Right cardiac atrium (tissue), 5 donors: ENCODE measurements at regions not wholly inside any gene's neighbourhood (a gene's known extent, or its start where the extent isn't known, plus 50 kb on each side); places are given as distances from the start of the nearest gene placed in this dataset.
"Not testable (repeated sequence)": the region's sequence is repeated elsewhere in the genome, so short reads cannot be mapped to it uniquely, and the experiment has no call there.

Experiments
- ATAC-seq, 2 donors: fragments of 200-7000 bp; cut with Tn5 transposase; one replicate each; pipeline versions ENCODE4 v1.8.0 to v1.9.1; 2020; ENCODE audit warnings: moderate library complexity in 2 of 2, mild to moderate bottlenecking in 1 of 2
- DNase-seq, 3 donors: peaks; one replicate each; pipeline ENCODE4 v3.0.0-alpha.2; 2020
- H3K27ac ChIP-seq: one replicate; pipeline ENCODE4 v1.5.1; 2013; ENCODE audit warnings: mild to moderate bottlenecking, low read length, control low read depth, moderate library complexity
- H3K27me3 ChIP-seq: one replicate; pipeline ENCODE4 v1.6.1; 2013; ENCODE audit not compliant: control insufficient read depth, insufficient read depth
- H3K4me1 ChIP-seq: one replicate; pipeline ENCODE4 v1.6.1; 2013; ENCODE audit warnings: low read length; ENCODE audit not compliant: control insufficient read depth, insufficient read depth
- H3K4me3 ChIP-seq: one replicate; pipeline ENCODE4 v1.5.1; 2013; ENCODE audit warnings: low read length, control low read depth
- H3K9me3 ChIP-seq: one replicate; pipeline ENCODE4 v1.6.1; 2013; ENCODE audit warnings: low read length; ENCODE audit not compliant: control insufficient read depth
- WGBS: extraction: QIAGEN DNeasy Blood & Tissue Kit; methylation state at CpG from one replicate; pipeline ENCODE4 v1.1.7; 2013; 5-methylcytosine and 5-hydroxymethylcytosine counted together
- intact Hi-C, 4 donors: fragments of 100-400 bp; cut with DNase I; formaldehyde crosslinking; loops; one replicate each; pipeline versions ENCODE4 v1.11.0 to v1.14.0; 2022 to 2023
- donor health status: healthy with polysubstance abuse.
- donor health status: DM: no; HTN: yes; CAD: no.
- donor health status: DM: no; HTN: no; CAD: no.
- donor health status: DM: no; HTN: yes; CAD: no; lungs with severe emphysema.
- donor health status: DM: yes; HTN: yes; CAD: no.

GRCh38 chr21:13896596-13897247 is 287.1 kb downstream of the POTED start:
- H3K27me3 ChIP-seq, intact Hi-C loops, ATAC-seq, DNase-seq, H3K4me1 ChIP-seq, H3K9me3 ChIP-seq, H3K4me3 ChIP-seq, H3K27ac ChIP-seq: not testable (repeated sequence)
- WGBS = 65% methylated on average over 4 of the region's 4 CpGs

- H3K27me3 ChIP-seq, H3K9me3 ChIP-seq, ATAC-seq, H3K27ac ChIP-seq, H3K4me1 ChIP-seq, intact Hi-C loops, H3K4me3 ChIP-seq, DNase-seq: not testable (repeated sequence)
- 39% methylated on average over 2 of the region's 2 CpGs for WGBS
Measured at GRCh38 chr21:13893617-13894016, 284.0 kb downstream of the POTED start.

- ATAC-seq, H3K27ac ChIP-seq, H3K27me3 ChIP-seq, H3K9me3 ChIP-seq, H3K4me1 ChIP-seq, DNase-seq, intact Hi-C loops, H3K4me3 ChIP-seq: not testable (repeated sequence)
- 70% methylated on average over 4 of the region's 4 CpGs for WGBS
Measured at GRCh38 chr21:13893025-13893424, 283.4 kb downstream of the POTED start.

GRCh38 chr21:13892146-13892751 is 282.7 kb downstream of the POTED start:
- ATAC-seq, H3K9me3 ChIP-seq, H3K27me3 ChIP-seq, intact Hi-C loops, H3K4me1 ChIP-seq, DNase-seq, H3K4me3 ChIP-seq, H3K27ac ChIP-seq: not testable (repeated sequence)
- WGBS = 70% methylated on average over 4 of the region's 4 CpGs

DNA sequence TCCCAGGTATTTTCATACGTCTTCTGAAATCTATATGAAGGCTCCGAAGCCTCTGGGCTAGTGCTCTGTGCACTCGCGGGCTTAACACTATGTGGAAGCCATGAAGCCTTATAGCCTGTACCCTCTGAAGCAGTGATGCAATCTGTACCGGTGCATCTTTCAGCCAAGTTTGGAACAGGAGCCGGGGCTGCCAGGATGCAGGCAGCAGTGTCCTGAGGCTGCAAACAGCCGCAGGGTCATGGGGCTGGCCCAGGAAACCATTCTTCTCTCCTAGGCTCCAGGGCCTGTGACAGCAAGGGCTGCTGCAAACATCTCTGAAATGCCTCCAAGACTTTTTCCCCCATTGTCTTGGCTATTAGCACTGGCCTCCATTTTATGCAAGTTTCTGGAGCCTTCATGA is 279.6 kb downstream of the POTED start:
- WGBS = 77% methylated on average over 7 of the region's 7 CpGs
- ATAC-seq, H3K4me3 ChIP-seq, DNase-seq, H3K9me3 ChIP-seq, intact Hi-C loops, H3K27ac ChIP-seq, H3K4me1 ChIP-seq, H3K27me3 ChIP-seq: not testable (repeated sequence)

DNA sequence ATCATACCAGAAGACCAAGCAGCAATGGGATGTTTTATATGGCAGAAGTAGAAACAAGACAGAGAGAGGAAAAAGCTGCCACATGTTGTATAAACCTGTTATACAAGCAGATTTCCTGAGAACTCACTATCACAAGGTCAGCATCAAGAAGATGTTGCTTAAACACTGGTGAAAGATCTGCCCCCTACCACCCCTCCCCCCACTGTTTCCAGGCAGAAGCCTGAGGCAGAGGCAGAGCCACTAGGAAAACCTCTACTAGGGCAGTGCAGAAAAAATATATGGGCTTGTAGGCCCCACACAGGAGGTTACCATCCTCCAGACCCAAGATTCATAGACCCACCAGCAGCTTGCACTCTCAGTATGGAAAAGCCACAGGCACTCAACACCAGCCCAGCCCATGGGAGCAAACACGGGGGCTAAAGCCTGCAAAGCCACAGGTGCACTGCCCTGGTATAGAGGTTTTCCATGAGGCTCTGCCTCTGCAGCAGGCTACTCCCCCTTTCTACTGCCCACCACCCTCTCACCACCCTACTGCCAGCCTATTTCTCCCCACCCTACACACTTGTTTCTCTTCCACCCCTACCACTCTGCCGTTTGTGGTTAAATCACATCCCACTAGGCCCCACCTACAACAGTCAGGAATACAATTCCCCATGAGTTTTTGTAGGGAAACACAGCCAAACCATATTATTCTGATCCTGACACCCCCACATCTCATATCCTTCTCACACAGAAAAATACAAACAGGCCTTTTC is 274.2 kb downstream of the POTED start:
- H3K27ac ChIP-seq, H3K9me3 ChIP-seq, H3K27me3 ChIP-seq, H3K4me1 ChIP-seq, intact Hi-C loops, H3K4me3 ChIP-seq, DNase-seq, ATAC-seq: not testable (repeated sequence)
- 72% methylated on average over 2 of the region's 2 CpGs for WGBS

GRCh38 chr21:13877503-13877902 is 267.9 kb downstream of the POTED start:
- 74% methylated on average over 4 of the region's 4 CpGs for WGBS
- H3K27ac ChIP-seq, H3K9me3 ChIP-seq, ATAC-seq, intact Hi-C loops, DNase-seq, H3K4me1 ChIP-seq, H3K4me3 ChIP-seq, H3K27me3 ChIP-seq: not testable (repeated sequence)

GRCh38 chr21:13876999-13877398 is 267.4 kb downstream of the POTED start:
- H3K4me1 ChIP-seq, H3K9me3 ChIP-seq, H3K27ac ChIP-seq, ATAC-seq, H3K27me3 ChIP-seq, H3K4me3 ChIP-seq, intact Hi-C loops, DNase-seq: not testable (repeated sequence)

DNA sequence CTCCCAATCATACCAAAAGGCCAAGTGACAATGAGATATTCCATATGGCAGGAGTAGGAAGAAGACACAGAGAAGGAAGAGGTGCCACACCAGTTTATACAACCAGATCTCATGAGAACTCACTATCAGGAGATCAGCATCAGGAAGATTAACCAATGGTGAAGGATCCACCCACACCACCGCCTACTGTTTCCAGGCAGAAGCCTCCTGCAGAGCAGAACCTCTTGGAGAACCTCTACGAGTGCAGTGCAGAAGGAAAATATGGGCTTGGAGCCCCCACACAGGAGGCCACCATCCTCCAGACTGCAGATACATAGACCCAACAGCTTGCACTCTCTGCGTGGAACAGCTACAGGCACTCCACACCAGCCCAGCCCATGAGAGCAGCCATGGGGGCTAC is 264.4 kb downstream of the POTED start:
- ATAC-seq, H3K9me3 ChIP-seq, H3K4me1 ChIP-seq, H3K4me3 ChIP-seq, H3K27me3 ChIP-seq, H3K27ac ChIP-seq, DNase-seq, intact Hi-C loops: not testable (repeated sequence)
- WGBS = 65% methylated on average over 3 of the region's 3 CpGs

- intact Hi-C loops = no loop called here
- Histone ChIP-seq H3K9me3 (no peaks in the 10 kb centered on the region), H3K4me1 (no peaks in the 10 kb centered on the region), H3K27me3 (no peaks in the 10 kb centered on the region), H3K4me3 (no peak overlapping the region), H3K27ac (no peak overlapping the region)
- ATAC-seq = no peak
- 85% methylated on average over 7 of the region's 7 CpGs for whole genome bisulfite sequencing
- no peak for DNase-seq
Measured at GRCh38 chr21:13854638-13855037, 245.1 kb downstream of the POTED start.

DNA sequence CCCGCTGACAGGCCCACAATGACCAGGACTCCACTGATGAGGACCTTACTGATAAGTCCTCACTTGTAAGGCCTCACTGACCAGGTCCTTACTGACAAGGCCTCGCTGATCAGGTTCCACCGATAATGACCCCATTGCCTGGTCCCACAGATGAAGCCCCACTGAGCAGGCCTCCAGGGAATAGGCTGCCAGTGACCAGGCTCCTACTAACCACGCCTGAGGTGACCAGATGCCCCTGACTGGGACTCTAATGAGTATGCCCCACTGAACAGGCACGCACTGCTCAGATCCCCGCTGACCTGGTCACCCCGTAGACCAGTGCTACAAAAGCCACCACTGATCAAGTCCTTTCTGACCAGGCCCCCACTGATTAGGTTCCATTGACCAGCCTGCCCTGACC is 241.2 kb downstream of the POTED start:
- ATAC-seq, H3K4me1 ChIP-seq, H3K4me3 ChIP-seq, H3K27ac ChIP-seq, H3K9me3 ChIP-seq, intact Hi-C loops, DNase-seq, H3K27me3 ChIP-seq: not testable (repeated sequence)
- WGBS = 76% methylated on average over 7 of the region's 7 CpGs
